NCI-H226 (cell line): ENCODE measurements at regions not wholly inside any gene's neighbourhood (a gene's known extent, or its start where the extent isn't known, plus 50 kb on each side); places are given as distances from the start of the nearest gene placed in this dataset.
"Not testable (repeated sequence)": the region's sequence is repeated elsewhere in the genome, so short reads cannot be mapped to it uniquely, and the experiment has no call there.

Experiments used
- DNase-seq: peaks from one replicate; pipeline ENCODE4 v3.0.0-alpha.2; 2015

DNA sequence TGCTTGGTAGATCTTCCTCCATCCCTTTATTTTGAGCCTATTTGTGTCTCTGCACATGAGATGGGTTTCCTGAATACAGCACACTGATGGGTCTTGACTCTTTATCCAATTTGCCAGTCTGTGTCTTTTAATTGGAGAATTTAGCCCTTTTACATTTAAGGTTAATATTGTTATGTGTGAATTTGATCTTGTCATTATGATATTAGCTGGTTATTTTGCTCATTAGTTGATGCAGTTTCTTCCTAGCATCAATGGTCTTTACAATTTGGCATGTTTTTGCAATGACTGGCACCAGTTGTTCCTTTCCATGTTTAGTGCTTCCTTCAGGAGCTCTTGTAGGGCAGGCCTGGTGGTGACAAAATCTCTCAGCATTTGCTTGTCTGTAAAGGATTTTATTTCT is 72.4 kb downstream of the HNRNPD start:
- DNase-seq = not testable (repeated sequence)

- DNase-seq = no peak
Observed at GRCh38 chr4:82293304-82293703, 80.5 kb downstream of the HNRNPD start.

- DNase-seq = no peak
Observed at GRCh38 chr4:82287720-82288119, 86.1 kb downstream of the HNRNPD start.

GRCh38 chr4:82284858-82285805 is 88.7 kb downstream of the HNRNPD start:
- DNase-seq = peak; percentile 99

- no peak for DNase-seq
Observed at GRCh38 chr4:82284475-82284857, 89.3 kb downstream of the HNRNPD start.

- no peak for DNase-seq
Observed at GRCh38 chr4:82282875-82283274, 90.9 kb downstream of the HNRNPD start.

GRCh38 chr4:82279550-82279949 is 94.2 kb downstream of the HNRNPD start:
- DNase-seq = not testable (repeated sequence)

DNA sequence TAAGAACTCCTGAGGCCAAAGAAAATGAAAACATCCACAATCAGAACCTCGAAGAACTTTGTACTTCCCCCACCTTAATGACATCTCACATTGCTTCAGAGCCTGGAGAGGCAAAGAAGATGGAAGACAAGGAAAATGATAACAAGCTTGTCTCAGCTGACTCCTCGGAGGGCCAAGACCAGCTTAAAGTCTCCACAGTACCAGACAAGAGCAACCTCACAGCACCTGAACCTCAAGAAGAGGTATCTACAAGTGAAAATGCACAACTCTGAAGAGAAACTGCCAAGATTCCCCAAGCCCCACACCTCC is 97.5 kb downstream of the HNRNPD start:
- DNase-seq = no peak

DNA sequence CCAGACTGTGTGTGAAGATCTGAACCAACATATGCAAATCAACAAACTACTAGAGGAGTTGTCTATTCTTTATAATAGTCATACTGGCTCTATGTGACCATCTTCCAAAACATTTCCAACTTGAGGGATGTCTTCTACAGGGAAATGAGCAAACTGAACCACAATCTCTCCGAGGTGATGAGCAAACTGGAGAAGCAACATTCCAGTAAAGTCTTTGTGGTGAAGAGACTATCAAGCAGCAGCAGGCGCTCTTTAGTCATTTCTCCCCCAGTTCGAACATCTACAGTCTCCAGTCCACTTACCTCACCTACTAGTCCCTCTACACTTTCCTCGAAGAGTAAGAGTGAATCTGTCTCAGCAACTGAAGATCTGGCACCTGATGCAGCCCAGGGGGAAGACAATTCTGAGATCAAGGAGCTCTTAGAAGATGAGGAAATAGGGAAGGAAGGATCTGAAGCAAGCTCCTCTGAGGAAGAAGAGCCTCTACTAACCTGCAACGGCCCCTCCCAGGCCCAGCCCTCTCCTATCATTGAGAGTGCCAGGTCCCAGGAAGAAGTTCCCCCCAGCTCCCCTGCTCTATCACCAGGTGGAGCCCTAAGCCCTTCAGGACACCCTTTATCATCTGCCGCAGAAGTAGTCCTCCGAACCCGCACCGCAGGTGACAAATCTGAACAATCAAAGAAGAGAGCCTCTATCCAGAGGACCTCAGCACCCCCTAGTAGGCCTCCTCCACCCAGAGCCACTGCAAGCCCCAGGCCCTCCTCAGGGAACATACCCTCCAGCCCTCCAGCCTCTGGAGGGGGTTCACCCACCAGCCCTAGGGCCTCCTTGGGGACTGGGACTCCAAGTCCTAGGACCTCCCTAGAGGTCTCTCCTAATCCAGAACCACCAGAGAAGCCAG is 98.1 kb downstream of the HNRNPD start:
- no peak for DNase-seq

GRCh38 chr4:82274700-82275099 is 99.1 kb downstream of the HNRNPD start:
- DNase-seq = not testable (repeated sequence)

DNA sequence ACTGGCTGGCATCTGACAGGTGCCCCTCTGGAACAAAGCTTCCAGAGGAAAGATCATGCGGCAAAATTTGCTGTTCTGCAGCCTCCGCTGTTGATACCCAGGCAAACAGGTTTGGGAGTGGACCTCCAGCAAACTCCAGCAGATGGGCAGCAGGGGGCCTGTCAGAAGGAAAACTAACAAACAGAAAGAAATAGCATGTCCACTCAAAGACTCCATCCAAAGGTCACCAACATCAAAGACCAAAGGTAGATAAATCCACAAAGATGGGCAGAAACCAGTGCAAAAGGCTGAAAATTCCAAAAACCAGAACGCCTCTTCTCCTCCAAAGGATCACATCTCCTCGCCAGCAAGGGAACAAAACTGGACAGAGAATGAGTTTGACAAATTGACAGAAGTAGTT is 101.3 kb downstream of the HNRNPD start:
- DNase-seq = not testable (repeated sequence)

GRCh38 chr4:82271915-82272480 is 101.8 kb downstream of the HNRNPD start:
- not testable (repeated sequence) for DNase-seq

DNA sequence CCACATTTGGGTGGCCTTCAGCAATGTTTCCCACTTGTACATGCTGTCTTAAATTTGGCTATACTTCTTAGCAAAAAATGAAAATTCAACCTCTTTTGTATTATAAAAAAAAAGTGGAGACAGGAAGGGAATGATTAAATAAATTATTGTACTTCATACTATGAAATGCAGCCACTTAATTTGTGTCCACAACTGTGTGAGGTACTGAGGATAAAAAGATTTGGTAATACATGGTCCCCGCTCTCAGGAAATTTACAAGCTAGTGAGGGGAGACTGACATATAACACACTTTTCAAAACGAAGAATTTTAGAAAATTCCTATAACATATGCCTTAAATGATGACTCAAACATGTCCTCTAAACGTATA is 105.0 kb downstream of the HNRNPD start:
- DNase-seq = no peak

GRCh38 chr4:82268050-82268825 is 105.6 kb downstream of the HNRNPD start:
- DNase-seq = no peak

- no peak for DNase-seq
Observed at GRCh38 chr4:82267506-82267905, 106.3 kb downstream of the HNRNPD start.

GRCh38 chr4:82266345-82266744 is 107.4 kb downstream of the HNRNPD start:
- DNase-seq = no peak

- DNase-seq = no peak
Observed at GRCh38 chr4:82261084-82261483, 112.7 kb downstream of the HNRNPD start.

DNA sequence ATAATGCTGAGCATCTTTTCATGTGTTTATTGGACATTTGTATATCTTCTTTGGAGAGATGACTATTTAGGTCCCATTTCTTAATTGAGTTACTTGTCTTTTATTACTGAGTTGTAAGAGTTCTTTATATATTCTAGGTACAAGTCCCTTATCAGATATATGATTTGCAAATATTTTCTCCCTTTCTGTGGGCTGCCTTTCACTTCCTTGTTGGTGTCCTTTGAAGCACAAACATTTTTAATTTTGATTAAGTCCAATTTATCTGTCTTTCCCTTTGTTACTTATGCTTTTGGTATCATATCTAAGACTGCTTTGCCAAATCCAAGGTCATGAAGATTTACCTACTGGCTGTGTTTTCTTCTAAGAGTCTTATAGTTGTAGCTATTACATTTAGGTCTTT is 113.2 kb downstream of the HNRNPD start:
- DNase-seq = no peak

DNA sequence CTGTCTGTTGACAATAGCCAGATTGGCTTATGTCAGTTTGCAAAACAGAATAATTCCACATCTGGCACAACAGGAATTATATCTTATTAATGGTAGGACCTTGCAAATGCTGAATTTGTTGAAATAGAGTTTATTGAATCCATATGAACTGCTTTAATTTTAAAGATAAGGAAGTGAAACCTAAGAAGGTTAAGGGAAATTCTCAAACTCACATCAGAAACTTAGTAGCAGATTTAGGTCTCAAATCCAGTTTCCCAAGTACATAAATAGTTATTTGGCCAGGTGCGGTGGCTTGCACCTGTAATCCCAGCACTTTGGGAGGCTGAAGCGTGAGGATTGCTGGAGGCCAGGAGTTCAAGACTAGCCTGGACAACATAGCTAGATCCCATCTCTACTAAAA is 117.1 kb downstream of the HNRNPD start:
- no peak for DNase-seq

DNA sequence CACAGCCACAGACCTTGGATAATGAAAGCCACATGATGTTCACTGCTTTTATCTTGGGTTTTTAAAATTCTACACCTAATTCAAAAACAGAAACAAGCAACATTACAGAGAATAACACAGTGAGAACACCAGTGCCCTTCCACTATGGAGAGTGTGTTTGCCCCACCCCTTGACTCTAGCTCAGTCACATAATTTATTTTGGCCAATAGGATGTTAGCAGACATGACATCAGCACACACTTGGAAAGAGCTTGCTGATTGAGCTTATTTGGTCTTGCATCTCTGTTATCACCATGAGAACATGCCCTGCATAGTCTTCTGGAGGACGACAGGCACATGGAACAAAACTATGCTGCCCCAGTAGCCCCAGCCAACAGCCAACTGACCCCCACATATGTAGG is 118.1 kb downstream of the HNRNPD start:
- DNase-seq = no peak

GRCh38 chr4:82248903-82249632 is 124.7 kb downstream of the HNRNPD start:
- no peak for DNase-seq

DNA sequence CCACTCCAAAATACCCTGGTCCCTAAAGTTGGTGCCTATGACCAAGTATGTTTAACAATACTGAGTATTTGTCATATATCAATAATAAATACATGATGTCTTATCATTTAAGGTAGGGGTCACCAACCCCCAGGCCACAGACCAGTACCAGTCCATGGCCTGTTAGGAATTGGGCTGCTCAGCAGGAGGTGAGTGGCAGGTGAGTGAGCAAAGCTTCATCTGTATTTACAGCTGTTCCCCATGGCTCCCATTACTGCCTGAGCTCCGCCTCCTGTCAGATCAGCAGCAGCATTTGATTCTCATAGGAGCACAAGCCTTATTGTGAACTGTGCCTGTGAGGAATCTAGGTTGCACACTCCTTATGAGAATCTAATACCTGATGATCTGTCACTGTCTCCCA is 126.2 kb downstream of the HNRNPD start:
- no peak for DNase-seq
